Transverse colon (tissue), 3 donors: ENCODE measurements at regions not wholly inside any gene's neighbourhood (a gene's known extent, or its start where the extent isn't known, plus 50 kb on each side); places are given as distances from the start of the nearest gene placed in this dataset.

Source experiments
- POLR2A ChIP-seq: fragments of 450-650 bp; IDR thresholded peaks from one replicate; pipeline ENCODE4 v1.6.1; 2016; ENCODE audit warnings: antibody characterized with exemption, mild to moderate bottlenecking, moderate library complexity
- TF ChIP-seq, protein P1 (sequence below), 5 experiments: fragments of 200-600 bp in 3 of 5; fragments of 450-650 bp in 2 of 5; sonication (generic) in 3 of 5; IDR thresholded peaks; 1 replicate in 2 of 5; 2 replicates in 3 of 5; pipeline ENCODE4 v1.5.1; 2016 to 2017; ENCODE audit warnings: antibody characterized with exemption in 5 of 5, inconsistent platforms in 3 of 5, mild to moderate bottlenecking in 2 of 5, moderate library complexity in 1 of 5

DNA sequence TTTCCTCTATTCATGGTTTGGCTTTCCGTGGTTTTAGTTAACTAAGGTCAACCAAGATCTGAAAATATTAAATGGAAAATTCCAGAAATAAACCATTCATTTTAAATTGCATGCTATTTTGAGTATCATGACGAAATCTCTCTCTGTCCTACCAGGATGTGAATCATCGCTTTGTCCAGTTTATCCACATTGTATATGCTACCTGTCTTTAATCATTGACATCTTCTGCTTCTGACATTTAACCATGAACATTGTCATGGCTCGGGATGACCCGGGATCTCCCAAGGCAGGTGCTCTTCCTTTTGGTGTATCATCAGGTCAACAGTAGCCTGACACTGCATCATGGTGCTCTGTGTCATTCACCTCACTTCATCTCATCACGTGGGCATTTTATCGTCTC lies 125.5 kb upstream of the HNRNPU start:
- TF ChIP-seq POLR2A: no peak
- TF ChIP-seq, protein P1, sequence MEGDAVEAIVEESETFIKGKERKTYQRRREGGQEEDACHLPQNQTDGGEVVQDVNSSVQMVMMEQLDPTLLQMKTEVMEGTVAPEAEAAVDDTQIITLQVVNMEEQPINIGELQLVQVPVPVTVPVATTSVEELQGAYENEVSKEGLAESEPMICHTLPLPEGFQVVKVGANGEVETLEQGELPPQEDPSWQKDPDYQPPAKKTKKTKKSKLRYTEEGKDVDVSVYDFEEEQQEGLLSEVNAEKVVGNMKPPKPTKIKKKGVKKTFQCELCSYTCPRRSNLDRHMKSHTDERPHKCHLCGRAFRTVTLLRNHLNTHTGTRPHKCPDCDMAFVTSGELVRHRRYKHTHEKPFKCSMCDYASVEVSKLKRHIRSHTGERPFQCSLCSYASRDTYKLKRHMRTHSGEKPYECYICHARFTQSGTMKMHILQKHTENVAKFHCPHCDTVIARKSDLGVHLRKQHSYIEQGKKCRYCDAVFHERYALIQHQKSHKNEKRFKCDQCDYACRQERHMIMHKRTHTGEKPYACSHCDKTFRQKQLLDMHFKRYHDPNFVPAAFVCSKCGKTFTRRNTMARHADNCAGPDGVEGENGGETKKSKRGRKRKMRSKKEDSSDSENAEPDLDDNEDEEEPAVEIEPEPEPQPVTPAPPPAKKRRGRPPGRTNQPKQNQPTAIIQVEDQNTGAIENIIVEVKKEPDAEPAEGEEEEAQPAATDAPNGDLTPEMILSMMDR (IDR thresholded peaks at IDR 0.05): no peak
